Glutamatergic neuron (in vitro differentiated cells): ENCODE measurements at regions not wholly inside any gene's neighbourhood (a gene's known extent, or its start where the extent isn't known, plus 50 kb on each side); places are given as distances from the start of the nearest gene placed in this dataset.
"Not testable (repeated sequence)": the region's sequence is repeated elsewhere in the genome, so short reads cannot be mapped to it uniquely, and the experiment has no call there.

Experiments
- DNase-seq: peaks from one replicate; pipeline ENCODE4 v3.0.0; 2022
- H3K27ac Mint-ChIP-seq: one replicate; pipeline ENCODE4 v1.8.0; 2020; ENCODE audit warnings: mild to moderate bottlenecking, mixed read lengths, inconsistent platforms; ENCODE audit not compliant: unreplicated experiment
- H3K27me3 Mint-ChIP-seq: one replicate; pipeline ENCODE4 v1.8.0; 2020; ENCODE audit warnings: mild to moderate bottlenecking, moderate library complexity, mixed read lengths, inconsistent platforms; ENCODE audit not compliant: unreplicated experiment
- H3K36me3 Mint-ChIP-seq: one replicate; pipeline ENCODE4 v1.8.0; 2020; ENCODE audit warnings: mild to moderate bottlenecking, mixed read lengths, inconsistent platforms; ENCODE audit not compliant: unreplicated experiment
- H3K4me1 Mint-ChIP-seq: one replicate; pipeline ENCODE4 v1.8.0; 2020; ENCODE audit warnings: mild to moderate bottlenecking, low read depth, mixed read lengths, inconsistent platforms; ENCODE audit not compliant: unreplicated experiment
- H3K4me3 Mint-ChIP-seq: one replicate; pipeline ENCODE4 v1.8.0; 2020; ENCODE audit warnings: mild to moderate bottlenecking, mixed read lengths, inconsistent platforms; ENCODE audit not compliant: unreplicated experiment
- H3K9me3 Mint-ChIP-seq: one replicate; pipeline ENCODE4 v1.8.0; 2020; ENCODE audit warnings: mild to moderate bottlenecking, moderate library complexity, mixed read lengths, inconsistent platforms; ENCODE audit not compliant: unreplicated experiment
- TF ChIP-seq, protein P1 (sequence below): fragments of 200-600 bp; sonication (generic); IDR thresholded peaks from one replicate; pipeline ENCODE4 v1.5.0; 2021; ENCODE audit not compliant: partially characterized antibody, unreplicated experiment

DNA sequence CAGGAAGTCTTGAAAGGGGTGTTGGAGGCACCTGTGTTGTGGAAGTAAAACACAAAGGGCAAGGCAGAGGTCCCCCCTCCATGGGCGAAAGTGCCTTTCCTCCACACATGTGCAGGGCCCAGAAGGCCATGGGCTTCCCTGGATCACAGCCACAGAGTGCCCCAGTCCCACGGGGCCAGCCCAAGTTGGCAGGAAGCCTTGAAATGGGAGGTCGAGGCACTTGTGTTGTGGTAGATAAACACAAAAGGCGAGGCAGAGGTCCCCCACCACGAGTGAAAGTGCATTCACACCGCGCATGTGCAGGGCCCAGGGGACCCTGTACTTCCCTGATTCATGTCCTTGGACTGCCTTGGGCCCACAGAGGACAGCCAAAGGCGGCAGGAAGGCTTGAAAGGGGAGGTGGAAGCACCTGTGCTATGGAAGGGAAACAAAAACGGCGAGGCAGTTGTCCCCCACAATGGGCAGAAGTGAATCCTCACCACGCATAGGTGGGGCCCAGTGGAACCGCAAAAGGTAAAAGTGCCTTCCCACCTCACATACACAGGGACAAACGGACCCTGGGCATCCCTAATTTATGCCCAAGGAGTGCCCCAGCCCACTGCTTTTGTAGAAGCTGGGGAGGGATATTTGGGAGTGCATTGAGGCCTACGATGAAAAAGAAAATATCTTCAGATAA, 585.4 kb downstream of the ALG10 start:
- no peaks in the 10 kb centered on the region for H3K36me3 Mint-ChIP-seq
- DNase-seq, result no peak
- no peak overlapping the region for H3K27ac Mint-ChIP-seq
- peaks cover 19% of the 10 kb centered on the region for H3K9me3 Mint-ChIP-seq
- TF ChIP-seq, protein P1, sequence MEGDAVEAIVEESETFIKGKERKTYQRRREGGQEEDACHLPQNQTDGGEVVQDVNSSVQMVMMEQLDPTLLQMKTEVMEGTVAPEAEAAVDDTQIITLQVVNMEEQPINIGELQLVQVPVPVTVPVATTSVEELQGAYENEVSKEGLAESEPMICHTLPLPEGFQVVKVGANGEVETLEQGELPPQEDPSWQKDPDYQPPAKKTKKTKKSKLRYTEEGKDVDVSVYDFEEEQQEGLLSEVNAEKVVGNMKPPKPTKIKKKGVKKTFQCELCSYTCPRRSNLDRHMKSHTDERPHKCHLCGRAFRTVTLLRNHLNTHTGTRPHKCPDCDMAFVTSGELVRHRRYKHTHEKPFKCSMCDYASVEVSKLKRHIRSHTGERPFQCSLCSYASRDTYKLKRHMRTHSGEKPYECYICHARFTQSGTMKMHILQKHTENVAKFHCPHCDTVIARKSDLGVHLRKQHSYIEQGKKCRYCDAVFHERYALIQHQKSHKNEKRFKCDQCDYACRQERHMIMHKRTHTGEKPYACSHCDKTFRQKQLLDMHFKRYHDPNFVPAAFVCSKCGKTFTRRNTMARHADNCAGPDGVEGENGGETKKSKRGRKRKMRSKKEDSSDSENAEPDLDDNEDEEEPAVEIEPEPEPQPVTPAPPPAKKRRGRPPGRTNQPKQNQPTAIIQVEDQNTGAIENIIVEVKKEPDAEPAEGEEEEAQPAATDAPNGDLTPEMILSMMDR, result no peak
- no peak overlapping the region for H3K4me3 Mint-ChIP-seq
- H3K4me1 Mint-ChIP-seq, result no peaks in the 10 kb centered on the region
- H3K27me3 Mint-ChIP-seq, result peaks cover 1% of the 10 kb centered on the region

- not testable (repeated sequence) for H3K36me3 Mint-ChIP-seq, H3K4me3 Mint-ChIP-seq, H3K27me3 Mint-ChIP-seq, H3K4me1 Mint-ChIP-seq, DNase-seq, H3K27ac Mint-ChIP-seq
- peaks cover 10% of the 10 kb centered on the region for H3K9me3 Mint-ChIP-seq
These were observed 591.7 kb downstream of the ALG10 start for GRCh38 chr12:34613988-34614387.

GRCh38 chr12:34625116-34625515, 602.8 kb downstream of the ALG10 start:
- TF ChIP-seq, protein P1, result peak; percentile 21
- DNase-seq, result no peak
- Mint-ChIP-seq H3K36me3 (peaks cover 3% of the 10 kb centered on the region), H3K4me1 (no peaks in the 10 kb centered on the region), H3K9me3 (peaks cover 9% of the 10 kb centered on the region), H3K27me3 (no peaks in the 10 kb centered on the region), H3K4me3 (no peak overlapping the region), H3K27ac (no peak overlapping the region)

- TF ChIP-seq, protein P1, result no peak
- H3K27ac Mint-ChIP-seq, result no peak overlapping the region
- H3K4me1 Mint-ChIP-seq, result no peaks in the 10 kb centered on the region
- no peaks in the 10 kb centered on the region for H3K27me3 Mint-ChIP-seq
- peaks cover 7% of the 10 kb centered on the region for H3K9me3 Mint-ChIP-seq
- no peak for DNase-seq
- peaks cover 3% of the 10 kb centered on the region for H3K36me3 Mint-ChIP-seq
- no peak overlapping the region for H3K4me3 Mint-ChIP-seq
These were observed 604.3 kb downstream of the ALG10 start for GRCh38 chr12:34626363-34627157.
